Ovary (tissue), 7 donors: ENCODE measurements at regions not wholly inside any gene's neighbourhood (a gene's known extent, or its start where the extent isn't known, plus 50 kb on each side); places are given as distances from the start of the nearest gene placed in this dataset.
A peak's percentile ranks its signal among the peaks of the same experiment; 100 is the strongest.

Experiments
- DNase-seq, 5 donors: peaks; one replicate each; pipeline ENCODE4 v3.0.0-alpha.2; 2019 to 2020
- H3K27ac ChIP-seq, 2 donors: fragments of 200-600 bp; one replicate each; pipeline versions ENCODE4 v1.5.1 to v1.8.0; 2019 to 2022
- H3K27me3 ChIP-seq: fragments of 200-600 bp; one replicate; pipeline ENCODE4 v1.8.0; 2022
- H3K36me3 ChIP-seq: fragments of 200-600 bp; sonication (generic); one replicate; pipeline ENCODE4 v1.5.1; 2019
- H3K4me1 ChIP-seq: one replicate; pipeline ENCODE4 v1.8.1; 2013; ENCODE audit warnings: mild to moderate bottlenecking, moderate library complexity; ENCODE audit not compliant: insufficient read depth
- H3K4me3 ChIP-seq: fragments of 200-600 bp; sonication (generic); one replicate; pipeline ENCODE4 v1.5.1; 2017
- H3K9me3 ChIP-seq, 2 donors: fragments of 200-600 bp in 1 of 2; sonication (generic) in 1 of 2; one replicate each; pipeline versions ENCODE4 v1.5.1 to v1.8.1; 2013 to 2019; ENCODE audit warnings: mild to moderate bottlenecking in 1 of 2, moderate library complexity in 1 of 2
- EP300 ChIP-seq: sonication (generic); formaldehyde crosslinking; IDR thresholded peaks from one replicate; pipeline ENCODE4 v1.6.1; 2017; ENCODE audit warnings: antibody characterized with exemption
- POLR2A ChIP-seq: fragments of 450-650 bp; IDR thresholded peaks from one replicate; pipeline ENCODE4 v1.6.1; 2017; ENCODE audit warnings: antibody characterized with exemption, mild to moderate bottlenecking, moderate library complexity
- whole genome bisulfite sequencing, 3 donors: extraction: QIAGEN DNeasy Blood & Tissue Kit in 1 of 3; methylation state at CpG; one replicate each; pipeline versions ENCODE4 v1.1.5 to v1.1.7; 2013 to 2017; 5-methylcytosine and 5-hydroxymethylcytosine counted together
- intact Hi-C, 4 donors: fragments of 100-400 bp; cut with DNase I; formaldehyde crosslinking; loops; one replicate each; pipeline versions ENCODE4 v1.11.0 to v1.15.1; 2022 to 2023
- TF ChIP-seq, protein P1 (sequence below), 3 donors: fragments of 450-650 bp in 2 of 3; fragments of 200-600 bp in 1 of 3; IDR thresholded peaks; one replicate each; pipeline versions ENCODE4 v1.5.1 to v1.8.0; 2016 to 2022; ENCODE audit warnings: antibody characterized with exemption in 3 of 3, mild to moderate bottlenecking in 1 of 3
- donor health status: DM: no; HTN: no; CAD: no; lungs with moderate emphysema.
- donor health status: DM: no; HTN: no; CAD: no.
- donor health status: Bipolar disorder and iron deficiency.
- donor health status: DM: no; HTN: no; CAD: no.
- donor health status: DM: yes; HTN: yes; CAD: no.

DNA sequence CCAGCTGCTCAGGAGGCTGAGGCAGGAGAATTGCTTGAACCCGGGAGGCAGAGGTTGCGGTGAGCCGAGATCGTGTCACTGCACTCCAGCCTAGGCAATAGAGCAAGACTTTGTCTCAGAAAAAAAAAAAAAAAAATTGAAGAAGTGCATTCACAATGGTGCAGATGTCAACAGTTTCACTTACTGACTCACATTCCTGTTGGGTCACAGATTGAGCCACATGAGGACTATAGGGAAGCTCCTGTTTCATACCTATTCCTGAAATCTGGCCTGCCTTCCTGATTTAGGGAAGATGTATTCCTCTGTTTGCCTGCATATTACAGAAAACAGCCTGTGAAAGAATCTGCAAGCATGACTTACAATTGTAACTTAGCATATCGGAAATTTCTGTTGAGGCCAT is 78.2 kb downstream of the AKR1C4 start:
- H3K27ac ChIP-seq: no peak overlapping the region
- H3K36me3 ChIP-seq: no peaks in the 10 kb centered on the region
- intact Hi-C loops: no loop called here
- no peak overlapping the region for H3K4me3 ChIP-seq
- H3K27me3 ChIP-seq: no peaks in the 10 kb centered on the region
- no peaks in the 10 kb centered on the region for H3K4me1 ChIP-seq
- WGBS, 3 donors: 89 to 94% (median 90%) methylated on average over 5 of the region's 5 CpGs
- no peak for DNase-seq
- no peaks in the 10 kb centered on the region for H3K9me3 ChIP-seq
- TF ChIP-seq, protein P1, sequence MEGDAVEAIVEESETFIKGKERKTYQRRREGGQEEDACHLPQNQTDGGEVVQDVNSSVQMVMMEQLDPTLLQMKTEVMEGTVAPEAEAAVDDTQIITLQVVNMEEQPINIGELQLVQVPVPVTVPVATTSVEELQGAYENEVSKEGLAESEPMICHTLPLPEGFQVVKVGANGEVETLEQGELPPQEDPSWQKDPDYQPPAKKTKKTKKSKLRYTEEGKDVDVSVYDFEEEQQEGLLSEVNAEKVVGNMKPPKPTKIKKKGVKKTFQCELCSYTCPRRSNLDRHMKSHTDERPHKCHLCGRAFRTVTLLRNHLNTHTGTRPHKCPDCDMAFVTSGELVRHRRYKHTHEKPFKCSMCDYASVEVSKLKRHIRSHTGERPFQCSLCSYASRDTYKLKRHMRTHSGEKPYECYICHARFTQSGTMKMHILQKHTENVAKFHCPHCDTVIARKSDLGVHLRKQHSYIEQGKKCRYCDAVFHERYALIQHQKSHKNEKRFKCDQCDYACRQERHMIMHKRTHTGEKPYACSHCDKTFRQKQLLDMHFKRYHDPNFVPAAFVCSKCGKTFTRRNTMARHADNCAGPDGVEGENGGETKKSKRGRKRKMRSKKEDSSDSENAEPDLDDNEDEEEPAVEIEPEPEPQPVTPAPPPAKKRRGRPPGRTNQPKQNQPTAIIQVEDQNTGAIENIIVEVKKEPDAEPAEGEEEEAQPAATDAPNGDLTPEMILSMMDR (IDR thresholded peaks at IDR 0.05): no peak
- no peak for TF ChIP-seq EP300
- TF ChIP-seq POLR2A: no peak

DNA sequence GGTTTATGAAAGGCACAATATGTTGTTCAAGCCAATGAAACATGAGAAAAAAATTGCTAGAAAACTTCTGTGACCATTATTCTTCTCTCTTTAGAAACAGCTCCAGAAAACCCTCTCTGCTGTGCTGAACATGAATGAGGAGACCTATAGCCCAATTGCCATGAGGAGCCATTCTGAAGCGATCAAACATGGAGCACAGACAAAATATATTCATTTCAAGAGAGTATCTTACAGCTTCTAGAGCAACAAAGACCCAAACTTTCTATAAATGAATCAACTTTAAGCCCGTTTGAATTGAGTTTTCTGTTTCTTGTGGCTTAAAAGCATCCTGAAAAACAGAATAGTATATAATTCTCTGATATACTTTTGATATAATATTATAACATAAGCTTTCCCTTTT is 83.4 kb upstream of the UCN3 start:
- Histone ChIP-seq H3K27ac (no peak overlapping the region), H3K4me3 (no peak overlapping the region), H3K4me1 (no peaks in the 10 kb centered on the region), H3K9me3 (no peaks in the 10 kb centered on the region), H3K36me3 (no peaks in the 10 kb centered on the region), H3K27me3 (no peaks in the 10 kb centered on the region)
- TF ChIP-seq EP300 (no peak), POLR2A (no peak)
- TF ChIP-seq, protein P1 (IDR thresholded peaks at IDR 0.05): no peak
- WGBS, 3 donors: 57 to 76% (median 63%) methylated on average over 2 of the region's 2 CpGs
- DNase-seq: no peak
- intact Hi-C loops: loop anchor here in 2 of 4 donors (10.0 kb wide), 2 partner anchors 427 to 437 kb away; no protein-coding TSS in a partner anchor

GRCh38 chr10:5282137-5282536 is 82.6 kb upstream of the UCN3 start:
- 86 to 88% (median 87%) methylated on average over 2 of the region's 2 CpGs for WGBS, 3 donors
- TF ChIP-seq POLR2A (no peak), EP300 (no peak)
- Histone ChIP-seq H3K4me3 (no peak overlapping the region), H3K27ac (no peak overlapping the region), H3K9me3 (no peaks in the 10 kb centered on the region), H3K4me1 (no peaks in the 10 kb centered on the region), H3K27me3 (no peaks in the 10 kb centered on the region), H3K36me3 (no peaks in the 10 kb centered on the region)
- intact Hi-C loops: loop anchor here in 2 of 4 donors (10.0 kb wide), 2 partner anchors 427 to 437 kb away; no protein-coding TSS in a partner anchor
- no peak for DNase-seq

DNA sequence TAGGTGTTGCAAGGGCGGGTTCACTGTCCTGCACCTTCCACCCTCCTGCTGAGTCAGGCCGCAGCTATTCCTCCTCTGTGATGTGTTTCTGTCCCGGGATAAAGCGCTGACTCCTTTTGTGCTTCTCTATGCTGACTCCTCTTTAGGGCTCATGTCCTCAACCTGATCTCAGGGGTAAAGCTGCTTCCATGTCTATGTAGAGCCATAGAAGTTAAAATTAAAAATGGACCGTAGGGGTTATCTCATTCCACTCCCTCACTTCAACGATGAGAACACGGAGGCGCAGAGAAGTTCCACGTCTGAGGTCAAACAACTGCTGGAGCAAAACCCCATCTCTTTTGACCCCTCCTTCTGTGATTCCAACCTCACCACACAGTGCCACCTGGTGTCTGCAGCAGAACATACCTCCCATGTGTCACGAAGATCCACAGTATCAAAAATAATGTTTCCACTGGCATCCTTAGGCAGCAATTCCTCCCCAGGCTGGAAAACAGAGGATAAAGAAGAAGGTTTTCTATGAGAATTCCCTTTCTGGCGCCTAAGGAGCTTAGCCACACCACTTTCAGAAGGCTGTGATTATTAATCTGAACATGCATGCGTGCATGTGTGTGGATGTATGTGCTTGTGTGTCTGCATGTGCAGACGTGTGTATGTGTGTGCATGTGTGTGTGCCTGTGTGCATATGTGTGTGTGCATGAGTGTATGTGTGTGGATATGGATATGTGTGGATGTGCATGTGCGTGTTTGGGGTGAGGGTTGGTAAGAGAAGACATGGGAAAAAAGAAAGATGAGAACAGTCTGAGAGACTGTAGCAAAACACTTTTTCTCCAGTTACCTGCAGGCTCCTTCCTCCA is 81.2 kb upstream of the UCN3 start:
- 30 to 49% (median 37%) methylated on average over 14 of the region's 14 CpGs for WGBS, 3 donors
- TF ChIP-seq POLR2A (no peak), EP300 (no peak)
- TF ChIP-seq, protein P1 (IDR thresholded peaks at IDR 0.05): peak in 1 of 3 donors; percentile 22
- intact Hi-C loops: loop anchor here in 2 of 4 donors (10.0 kb wide), 2 partner anchors 429 to 439 kb away; no protein-coding TSS in a partner anchor
- Histone ChIP-seq H3K4me3 (no peak overlapping the region), H3K4me1 (no peaks in the 10 kb centered on the region), H3K9me3 (no peaks in the 10 kb centered on the region), H3K36me3 (no peaks in the 10 kb centered on the region), H3K27ac (no peak overlapping the region), H3K27me3 (no peaks in the 10 kb centered on the region)
- peak; percentile 20 to 55 (median 29) for DNase-seq
